B cell (primary cell): ENCODE measurements at regions not wholly inside any gene's neighbourhood (a gene's known extent, or its start where the extent isn't known, plus 50 kb on each side); places are given as distances from the start of the nearest gene placed in this dataset.

Source experiments
- EZH2 ChIP-seq: IDR thresholded peaks from 2 replicates; pipeline ENCODE4 v1.6.1; 2012; ENCODE audit warnings: borderline replicate concordance, low read depth, mild to moderate bottlenecking, moderate library complexity, low read length; ENCODE audit not compliant: insufficient read depth, poor library complexity, severe bottlenecking
- TF ChIP-seq, protein P1 (sequence below): fragments of 200-600 bp; IDR thresholded peaks from one replicate; pipeline ENCODE4 v1.8.0; 2022; ENCODE audit warnings: antibody characterized with exemption, mild to moderate bottlenecking

DNA sequence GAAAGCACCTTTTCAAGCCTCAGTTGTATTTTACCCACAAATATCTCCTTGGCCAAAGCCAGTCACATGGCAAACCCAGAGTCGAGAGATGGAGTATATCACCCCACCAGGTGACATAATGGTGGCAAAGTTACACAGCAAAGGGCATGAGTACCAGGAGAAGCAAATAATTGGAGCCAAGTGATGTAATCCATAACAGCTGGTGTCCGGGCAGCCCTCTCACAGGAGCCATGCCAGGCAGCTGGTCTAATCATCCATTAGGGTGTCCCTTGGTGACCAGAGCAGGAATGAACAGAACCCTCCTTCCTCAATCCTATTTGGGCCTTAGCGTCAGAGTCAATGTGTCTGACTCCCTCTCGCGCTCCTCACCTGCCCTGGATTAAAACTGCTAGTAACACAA is 272.1 kb downstream of the LRFN2 start:
- TF ChIP-seq, protein P1, sequence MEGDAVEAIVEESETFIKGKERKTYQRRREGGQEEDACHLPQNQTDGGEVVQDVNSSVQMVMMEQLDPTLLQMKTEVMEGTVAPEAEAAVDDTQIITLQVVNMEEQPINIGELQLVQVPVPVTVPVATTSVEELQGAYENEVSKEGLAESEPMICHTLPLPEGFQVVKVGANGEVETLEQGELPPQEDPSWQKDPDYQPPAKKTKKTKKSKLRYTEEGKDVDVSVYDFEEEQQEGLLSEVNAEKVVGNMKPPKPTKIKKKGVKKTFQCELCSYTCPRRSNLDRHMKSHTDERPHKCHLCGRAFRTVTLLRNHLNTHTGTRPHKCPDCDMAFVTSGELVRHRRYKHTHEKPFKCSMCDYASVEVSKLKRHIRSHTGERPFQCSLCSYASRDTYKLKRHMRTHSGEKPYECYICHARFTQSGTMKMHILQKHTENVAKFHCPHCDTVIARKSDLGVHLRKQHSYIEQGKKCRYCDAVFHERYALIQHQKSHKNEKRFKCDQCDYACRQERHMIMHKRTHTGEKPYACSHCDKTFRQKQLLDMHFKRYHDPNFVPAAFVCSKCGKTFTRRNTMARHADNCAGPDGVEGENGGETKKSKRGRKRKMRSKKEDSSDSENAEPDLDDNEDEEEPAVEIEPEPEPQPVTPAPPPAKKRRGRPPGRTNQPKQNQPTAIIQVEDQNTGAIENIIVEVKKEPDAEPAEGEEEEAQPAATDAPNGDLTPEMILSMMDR: no peak
- TF ChIP-seq EZH2: no peak
